SH-SY5Y (cell line): ENCODE measurements at regions not wholly inside any gene's neighbourhood (a gene's known extent, or its start where the extent isn't known, plus 50 kb on each side); places are given as distances from the start of the nearest gene placed in this dataset.

Source experiments
- GATA2 ChIP-seq: IDR thresholded peaks from 2 replicates; pipeline ENCODE4 v1.6.1; 2011; ENCODE audit warnings: mild to moderate bottlenecking, low read depth, low read length
- GATA3 ChIP-seq: IDR thresholded peaks from 2 replicates; pipeline ENCODE4 v1.6.1; 2011; ENCODE audit warnings: low read depth, mild to moderate bottlenecking, low read length, moderate library complexity

DNA sequence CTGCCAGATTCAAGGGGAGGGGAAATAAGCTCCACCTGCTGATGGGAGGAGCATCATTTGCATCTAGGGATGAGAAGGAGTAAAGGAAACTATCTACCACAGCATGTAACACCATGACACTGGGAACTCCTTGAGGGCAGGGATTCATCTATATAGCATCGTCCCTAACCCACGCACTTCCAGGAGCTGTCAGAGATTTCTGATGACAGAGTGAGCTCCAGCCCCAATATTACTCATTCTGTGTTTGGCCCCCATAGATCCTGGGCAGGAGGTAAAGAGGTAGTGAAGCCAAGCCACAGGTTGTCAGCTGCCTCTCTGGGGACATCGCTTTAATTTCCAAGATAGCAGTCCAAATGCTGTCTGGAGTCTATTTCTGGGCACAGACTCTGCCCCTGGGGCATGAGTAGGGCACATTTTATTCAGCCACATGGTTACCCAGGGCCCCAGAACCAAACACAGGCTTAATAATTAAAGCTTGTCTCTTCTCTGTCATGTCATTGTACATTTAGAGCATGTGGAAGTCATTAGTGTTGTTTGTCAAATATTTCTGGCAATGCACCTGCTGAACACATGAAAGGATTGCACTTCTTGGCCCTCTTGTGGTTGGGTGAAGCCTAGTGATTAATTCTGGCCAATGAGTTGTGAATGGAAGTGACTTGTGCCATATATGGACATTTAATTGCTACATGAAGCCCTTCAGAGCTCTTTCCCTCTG lies 105.9 kb upstream of the POU3F1 start:
- TF ChIP-seq GATA3 = no peak
- TF ChIP-seq GATA2 = peak; percentile 30; the same call in 1 of the 2 replicates
